ENCODE measurements at regions not wholly inside any gene's neighbourhood (a gene's known extent, or its start where the extent isn't known, plus 50 kb on each side); places are given as distances from the start of the nearest gene placed in this dataset.

GRCh38 chr1:96424877-96425276 is 296.7 kb upstream of the PTBP2 start:
- no peaks in the 10 kb centered on the region for H3K27me3 ChIP-seq (ENCODE audit: low read depth, low read length)
- no peak overlapping the region for H3K27ac ChIP-seq (ENCODE audit: low read length)
- H4K20me1 ChIP-seq (ENCODE audit: insufficient read depth, low read length): no peaks in the 10 kb centered on the region
- H3K4me2 ChIP-seq (ENCODE audit: low read length): no peak overlapping the region
- no peak for TF ChIP-seq CTCF (IDR thresholded peaks at IDR 0.05; ENCODE audit: low read depth, low read length)
- TF ChIP-seq EZH2phosphoT487 (IDR thresholded peaks at IDR 0.05; ENCODE audit: low read depth): no peak
- H3K36me3 ChIP-seq (replicated peaks; ENCODE audit: low read depth, low read length): no peaks in the 10 kb centered on the region
- no peaks in the 10 kb centered on the region for H3K9me3 ChIP-seq (ENCODE audit: insufficient read depth, low read length)
- H3K79me2 ChIP-seq (ENCODE audit: low read length): no peaks in the 10 kb centered on the region
- no peak overlapping the region for H3K9ac ChIP-seq (ENCODE audit: low read length)
- no peaks in the 10 kb centered on the region for H3K4me1 ChIP-seq (ENCODE audit: low read length)
- H2AFZ ChIP-seq (ENCODE audit: low read depth, low read length): no peak overlapping the region
- H3K4me3 ChIP-seq (ENCODE audit: low read length): no peak overlapping the region

GRCh38 chr1:96425382-96426129 is 296.0 kb upstream of the PTBP2 start:
- Histone ChIP-seq H2AFZ (ENCODE audit: low read depth, low read length) (no peak overlapping the region), H3K4me1 (ENCODE audit: low read length) (no peaks in the 10 kb centered on the region), H3K36me3 (replicated peaks; ENCODE audit: low read depth, low read length) (no peaks in the 10 kb centered on the region), H3K4me3 (ENCODE audit: low read length) (no peak overlapping the region), H3K9me3 (ENCODE audit: insufficient read depth, low read length) (no peaks in the 10 kb centered on the region), H3K27ac (ENCODE audit: low read length) (no peak overlapping the region), H4K20me1 (ENCODE audit: insufficient read depth, low read length) (no peaks in the 10 kb centered on the region), H3K9ac (ENCODE audit: low read length) (no peak overlapping the region), H3K27me3 (ENCODE audit: low read depth, low read length) (no peaks in the 10 kb centered on the region), H3K4me2 (ENCODE audit: low read length) (no peak overlapping the region), H3K79me2 (ENCODE audit: low read length) (no peaks in the 10 kb centered on the region)
- no peak for TF ChIP-seq EZH2phosphoT487 (IDR thresholded peaks at IDR 0.05; ENCODE audit: low read depth)
- no peak for TF ChIP-seq CTCF (IDR thresholded peaks at IDR 0.05; ENCODE audit: low read depth, low read length)

GRCh38 chr1:96427616-96428015 is 294.0 kb upstream of the PTBP2 start:
- H4K20me1 ChIP-seq (ENCODE audit: insufficient read depth, low read length): no peaks in the 10 kb centered on the region
- no peaks in the 10 kb centered on the region for H3K9me3 ChIP-seq (ENCODE audit: insufficient read depth, low read length)
- no peak overlapping the region for H3K4me2 ChIP-seq (ENCODE audit: low read length)
- H3K4me3 ChIP-seq (ENCODE audit: low read length): no peak overlapping the region
- TF ChIP-seq CTCF (IDR thresholded peaks at IDR 0.05; ENCODE audit: low read depth, low read length) (no peak), EZH2phosphoT487 (IDR thresholded peaks at IDR 0.05; ENCODE audit: low read depth) (no peak)
- no peaks in the 10 kb centered on the region for H3K36me3 ChIP-seq (replicated peaks; ENCODE audit: low read depth, low read length)
- H2AFZ ChIP-seq (ENCODE audit: low read depth, low read length): no peak overlapping the region
- no peaks in the 10 kb centered on the region for H3K79me2 ChIP-seq (ENCODE audit: low read length)
- no peaks in the 10 kb centered on the region for H3K27me3 ChIP-seq (ENCODE audit: low read depth, low read length)
- no peak overlapping the region for H3K9ac ChIP-seq (ENCODE audit: low read length)
- H3K4me1 ChIP-seq (ENCODE audit: low read length): no peaks in the 10 kb centered on the region
- H3K27ac ChIP-seq (ENCODE audit: low read length): no peak overlapping the region

- no peaks in the 10 kb centered on the region for H3K79me2 ChIP-seq (ENCODE audit: low read length)
- no peaks in the 10 kb centered on the region for H3K27me3 ChIP-seq (ENCODE audit: low read depth, low read length)
- H3K9me3 ChIP-seq (ENCODE audit: insufficient read depth, low read length): no peaks in the 10 kb centered on the region
- no peak overlapping the region for H3K9ac ChIP-seq (ENCODE audit: low read length)
- no peak overlapping the region for H2AFZ ChIP-seq (ENCODE audit: low read depth, low read length)
- H4K20me1 ChIP-seq (ENCODE audit: insufficient read depth, low read length): no peaks in the 10 kb centered on the region
- no peak overlapping the region for H3K4me2 ChIP-seq (ENCODE audit: low read length)
- H3K4me1 ChIP-seq (ENCODE audit: low read length): no peaks in the 10 kb centered on the region
- H3K36me3 ChIP-seq (replicated peaks; ENCODE audit: low read depth, low read length): no peaks in the 10 kb centered on the region
- no peak overlapping the region for H3K4me3 ChIP-seq (ENCODE audit: low read length)
- TF ChIP-seq CTCF (IDR thresholded peaks at IDR 0.05; ENCODE audit: low read depth, low read length) (no peak), EZH2phosphoT487 (IDR thresholded peaks at IDR 0.05; ENCODE audit: low read depth) (no peak)
- H3K27ac ChIP-seq (ENCODE audit: low read length): no peak overlapping the region
Measured at GRCh38 chr1:96445302-96445701, 276.3 kb upstream of the PTBP2 start.
